H1 (cell line): ENCODE measurements at regions not wholly inside any gene's neighbourhood (a gene's known extent, or its start where the extent isn't known, plus 50 kb on each side); places are given as distances from the start of the nearest gene placed in this dataset.

Experiments used
- ATF2 ChIP-seq: IDR thresholded peaks from 2 replicates; pipeline ENCODE4 v1.6.1; 2012; ENCODE audit warnings: low read length, inconsistent platforms
- BCL11A ChIP-seq, 2 experiments: IDR thresholded peaks; one replicate each; pipeline ENCODE4 v1.6.1; 2011; ENCODE audit warnings: low read depth in 2 of 2, low read length in 2 of 2, mild to moderate bottlenecking in 2 of 2

GRCh38 chr5:37966291-37966690 is 126.5 kb upstream of the GDNF start (continued):
- TF ChIP-seq ATF2 (no peak), BCL11A (IDR thresholded peaks at IDR 0.05; ENCODE audit: low read depth in 2 of 2, low read length in 2 of 2) (no peak)
